Cardiac fibroblast (primary cell): ENCODE measurements at regions not wholly inside any gene's neighbourhood (a gene's known extent, or its start where the extent isn't known, plus 50 kb on each side); places are given as distances from the start of the nearest gene placed in this dataset.
"Not testable (repeated sequence)": the region's sequence is repeated elsewhere in the genome, so short reads cannot be mapped to it uniquely, and the experiment has no call there.

Source experiments
- DNase-seq, 2 donors: peaks; one replicate each; pipeline versions ENCODE4 v3.0.0 to v3.0.0-alpha.2; 2010; ENCODE audit warnings: low read depth in 2 of 2
- H3K4me3 ChIP-seq, 2 donors: replicated peaks in 1 of 2; 1 replicate in 1 of 2; 2 replicates in 1 of 2; pipeline ENCODE4 v1.5.1; 2011; ENCODE audit warnings: low read depth in 2 of 2, low read length in 2 of 2, mild to moderate bottlenecking in 2 of 2, moderate library complexity in 1 of 2
- TF ChIP-seq, protein P1 (sequence below): IDR thresholded peaks from one replicate; pipeline ENCODE4 v1.5.1; 2011; ENCODE audit warnings: low read depth, mild to moderate bottlenecking, low read length, inconsistent platforms

DNA sequence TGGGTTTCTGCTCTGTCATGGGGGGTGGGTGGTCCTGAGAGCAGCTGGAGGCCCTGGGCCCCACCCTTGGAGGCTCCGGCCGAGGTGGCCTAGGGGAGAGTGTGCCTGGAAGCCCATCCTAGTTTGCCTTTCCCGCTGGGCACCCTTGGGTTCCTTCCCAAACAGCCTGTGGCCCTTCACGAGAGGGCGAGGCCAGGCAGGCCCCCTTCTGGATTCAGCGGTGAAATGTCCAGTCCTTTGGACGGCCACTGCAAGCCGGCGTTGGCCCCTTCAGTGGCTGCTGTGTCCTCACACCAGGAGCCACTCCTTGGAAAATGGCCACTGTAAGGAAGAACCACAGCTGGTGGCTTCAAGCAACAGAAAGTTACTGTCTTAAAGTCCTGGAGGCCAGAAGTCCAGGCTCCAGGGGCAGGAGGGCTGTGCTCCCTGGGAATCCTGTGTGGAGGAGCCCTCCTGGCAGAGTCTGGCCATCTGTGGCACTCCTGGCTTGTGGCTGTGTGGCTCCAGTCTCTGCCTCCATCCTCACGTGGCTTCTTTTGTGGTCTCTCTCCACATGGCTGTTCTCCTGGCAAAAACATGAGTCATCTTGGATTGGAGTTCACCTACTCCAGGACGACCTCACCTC lies 854.1 kb downstream of the TBC1D22A start:
- no peak for DNase-seq
- H3K4me3 ChIP-seq = no peak overlapping the region
- TF ChIP-seq, protein P1, sequence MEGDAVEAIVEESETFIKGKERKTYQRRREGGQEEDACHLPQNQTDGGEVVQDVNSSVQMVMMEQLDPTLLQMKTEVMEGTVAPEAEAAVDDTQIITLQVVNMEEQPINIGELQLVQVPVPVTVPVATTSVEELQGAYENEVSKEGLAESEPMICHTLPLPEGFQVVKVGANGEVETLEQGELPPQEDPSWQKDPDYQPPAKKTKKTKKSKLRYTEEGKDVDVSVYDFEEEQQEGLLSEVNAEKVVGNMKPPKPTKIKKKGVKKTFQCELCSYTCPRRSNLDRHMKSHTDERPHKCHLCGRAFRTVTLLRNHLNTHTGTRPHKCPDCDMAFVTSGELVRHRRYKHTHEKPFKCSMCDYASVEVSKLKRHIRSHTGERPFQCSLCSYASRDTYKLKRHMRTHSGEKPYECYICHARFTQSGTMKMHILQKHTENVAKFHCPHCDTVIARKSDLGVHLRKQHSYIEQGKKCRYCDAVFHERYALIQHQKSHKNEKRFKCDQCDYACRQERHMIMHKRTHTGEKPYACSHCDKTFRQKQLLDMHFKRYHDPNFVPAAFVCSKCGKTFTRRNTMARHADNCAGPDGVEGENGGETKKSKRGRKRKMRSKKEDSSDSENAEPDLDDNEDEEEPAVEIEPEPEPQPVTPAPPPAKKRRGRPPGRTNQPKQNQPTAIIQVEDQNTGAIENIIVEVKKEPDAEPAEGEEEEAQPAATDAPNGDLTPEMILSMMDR = no peak

DNA sequence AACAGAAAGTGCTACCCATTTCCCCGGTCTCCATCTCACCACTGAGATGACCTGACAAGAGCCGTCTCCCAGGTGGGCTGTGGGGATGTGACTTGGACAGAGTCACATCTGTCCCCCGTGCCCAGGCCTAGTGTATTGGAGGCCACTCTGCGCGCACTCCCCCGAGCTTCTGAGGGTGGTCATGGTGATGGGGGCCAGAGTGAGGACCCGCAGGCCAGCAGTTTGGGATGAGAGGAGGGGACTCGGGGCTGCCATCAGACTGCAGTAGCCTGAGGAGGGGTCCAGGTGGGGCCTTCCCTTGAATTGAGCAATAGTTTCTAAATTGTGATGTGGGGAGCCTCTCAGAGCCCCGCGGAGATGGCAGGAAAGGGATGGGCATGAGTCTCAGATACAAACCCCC lies 852.6 kb downstream of the TBC1D22A start:
- no peak for DNase-seq
- TF ChIP-seq, protein P1 = no peak
- H3K4me3 ChIP-seq = no peak overlapping the region

DNA sequence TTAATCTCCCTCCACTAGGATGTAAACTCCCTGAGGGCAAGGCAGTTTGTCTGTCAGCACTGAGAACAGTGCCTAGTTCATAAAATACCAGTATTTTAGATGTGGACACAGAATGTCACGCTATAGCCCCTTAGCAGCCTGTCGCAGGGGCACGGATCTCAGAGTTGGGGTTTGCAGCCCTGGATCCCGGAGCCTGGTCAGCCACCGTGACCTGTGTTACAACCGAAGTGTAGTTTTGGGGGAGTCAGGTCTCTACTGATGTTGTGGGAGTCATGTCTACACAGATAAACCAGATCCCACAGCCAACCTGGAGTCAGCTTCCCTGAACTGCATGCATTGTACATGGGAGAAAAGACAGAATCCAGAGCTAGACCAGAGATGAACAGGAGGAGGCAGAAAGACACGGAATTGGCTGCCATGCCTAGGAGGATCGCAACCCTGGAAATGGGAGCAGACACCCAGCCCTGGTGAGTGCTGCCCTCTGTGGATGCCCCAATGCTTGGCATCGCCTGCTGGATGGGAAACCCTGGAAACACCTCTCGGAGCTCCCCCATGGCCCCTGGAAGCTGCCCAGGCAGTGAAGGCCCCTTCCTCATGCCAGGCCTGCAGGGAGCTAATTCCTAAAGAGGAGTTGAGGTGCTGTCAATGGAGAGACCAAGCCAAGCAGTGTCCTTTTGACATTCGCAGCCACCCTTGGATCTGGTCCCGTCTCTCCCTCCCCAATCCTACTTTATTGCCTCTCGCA lies 851.3 kb downstream of the TBC1D22A start:
- no peak for DNase-seq
- no peak overlapping the region for H3K4me3 ChIP-seq
- TF ChIP-seq, protein P1 = no peak

DNA sequence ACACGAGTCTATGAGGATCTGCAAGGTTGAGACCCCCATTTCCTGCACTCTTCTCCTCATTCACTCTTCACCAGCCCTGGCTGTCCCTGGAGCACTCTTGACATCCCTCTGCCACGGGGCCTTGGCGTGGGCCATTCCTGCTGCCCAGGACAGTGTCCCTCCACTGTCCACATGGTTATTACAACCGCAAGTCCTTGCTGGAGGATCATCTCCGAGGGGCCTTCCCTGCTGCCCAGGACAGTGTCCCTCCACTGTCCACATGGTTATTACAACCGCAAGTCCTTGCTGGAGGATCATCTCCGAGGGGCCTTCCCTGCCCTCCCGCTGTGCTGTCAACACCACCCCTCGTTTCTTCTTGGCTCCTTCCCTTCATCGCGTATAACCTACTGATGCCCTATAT lies 850.7 kb downstream of the TBC1D22A start:
- DNase-seq, H3K4me3 ChIP-seq: not testable (repeated sequence)

DNA sequence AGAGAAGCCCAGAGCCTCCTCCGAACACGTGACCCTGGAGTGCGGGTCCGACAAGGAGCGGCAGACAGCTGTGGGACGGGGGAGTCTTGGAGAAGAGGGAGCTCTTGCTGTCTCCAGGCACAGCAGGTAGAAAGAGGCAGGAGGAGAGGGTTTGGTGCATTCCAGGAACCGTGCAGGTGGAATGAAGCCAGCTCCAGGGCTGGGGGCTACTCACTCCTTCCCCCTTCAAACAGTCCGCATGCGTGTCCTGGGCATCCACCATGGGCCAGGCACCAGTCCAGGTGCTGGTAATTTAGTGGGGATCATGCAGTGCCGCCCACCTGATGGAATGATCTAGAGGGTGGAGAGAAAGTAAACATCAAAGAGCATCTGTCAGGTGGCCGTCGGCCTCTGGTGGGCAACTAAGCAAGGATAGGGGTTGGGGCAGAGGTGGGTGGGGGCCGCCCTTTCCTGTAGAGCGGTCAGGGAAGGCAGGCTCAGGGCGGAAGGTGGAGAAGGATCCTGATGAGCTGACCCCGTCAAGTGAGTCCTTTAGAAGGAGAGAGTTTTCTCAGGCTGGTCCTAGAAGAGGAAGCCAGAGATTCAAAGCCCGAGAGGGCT lies 850.0 kb downstream of the TBC1D22A start:
- TF ChIP-seq, protein P1 = no peak
- no peak for DNase-seq

DNA sequence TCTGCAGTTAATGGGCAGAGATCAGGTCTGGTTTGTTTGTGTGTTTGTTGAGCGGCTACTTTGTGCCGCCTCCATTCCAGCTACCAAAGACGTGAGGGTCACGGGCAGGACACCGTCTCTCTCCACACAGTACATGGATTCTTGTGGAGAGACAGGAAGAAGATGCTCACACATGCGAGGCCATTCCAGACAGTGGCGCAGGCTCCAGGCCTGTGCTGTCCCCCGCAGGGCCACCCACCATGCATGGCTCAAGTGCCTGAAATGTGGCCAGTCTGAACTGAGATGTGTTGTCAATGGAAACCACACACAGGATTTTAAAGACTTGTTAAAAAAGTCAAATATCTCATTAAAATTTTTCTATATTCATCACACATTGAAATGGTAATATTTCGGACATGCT lies 848.3 kb downstream of the TBC1D22A start:
- TF ChIP-seq, protein P1 = no peak
- no peak overlapping the region for H3K4me3 ChIP-seq
- DNase-seq = no peak

More for the DNA sequence above, 850.0 kb downstream of the TBC1D22A start:
- H3K4me3 ChIP-seq = no peak overlapping the region

DNA sequence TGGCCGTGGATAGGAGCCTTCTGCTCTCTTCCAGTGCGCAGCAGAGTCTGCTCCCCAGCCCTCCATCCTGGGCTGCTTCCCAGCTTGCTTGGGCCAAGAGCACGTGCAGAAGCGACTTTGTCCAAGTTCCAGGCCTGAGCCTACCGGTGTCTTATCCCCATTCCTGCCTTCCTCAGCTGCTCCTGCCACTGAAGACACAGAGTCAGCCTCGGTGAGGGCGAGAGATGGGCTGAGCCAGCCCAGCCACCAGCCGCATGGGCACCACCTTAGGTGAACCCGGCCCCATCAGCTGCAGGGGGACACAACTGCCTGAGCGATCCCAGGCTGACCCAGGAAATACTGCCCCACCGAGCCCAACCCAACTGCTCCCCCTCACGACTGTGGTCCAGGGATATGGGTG lies 847.8 kb downstream of the TBC1D22A start:
- DNase-seq = no peak
- no peak overlapping the region for H3K4me3 ChIP-seq
- TF ChIP-seq, protein P1 = no peak
